SK-N-MC (cell line): ENCODE measurements at regions not wholly inside any gene's neighbourhood (a gene's known extent, or its start where the extent isn't known, plus 50 kb on each side); places are given as distances from the start of the nearest gene placed in this dataset.

Experiments
- EZH2 ChIP-seq: fragments of 200-600 bp; sonication (generic); IDR thresholded peaks from one replicate; pipeline ENCODE4 v1.6.1; 2017; ENCODE audit warnings: antibody characterized with exemption
- POLR2AphosphoS5 ChIP-seq: IDR thresholded peaks from 2 replicates; pipeline ENCODE4 v1.6.1; 2012; ENCODE audit warnings: mild to moderate bottlenecking, low read depth, low read length, borderline replicate concordance

- no peak for TF ChIP-seq POLR2AphosphoS5
- no peak for TF ChIP-seq EZH2
Observed at GRCh38 chr1:201761178-201761577, 67.8 kb upstream of the IPO9 start.
